Colonic mucosa (tissue), 4 donors: ENCODE measurements at regions not wholly inside any gene's neighbourhood (a gene's known extent, or its start where the extent isn't known, plus 50 kb on each side); places are given as distances from the start of the nearest gene placed in this dataset.

ENCODE experiments used
- DNase-seq: peaks from one replicate; pipeline ENCODE4 v3.0.0-alpha.2; 2020
- H3K27ac ChIP-seq: fragments of 200-600 bp; one replicate; pipeline ENCODE4 v1.8.0; 2021
- H3K27me3 ChIP-seq: fragments of 200-600 bp; one replicate; pipeline ENCODE4 v1.8.0; 2021
- H3K36me3 ChIP-seq: fragments of 200-600 bp; one replicate; pipeline ENCODE4 v1.8.0; 2021
- H3K4me1 ChIP-seq: fragments of 200-600 bp; one replicate; pipeline ENCODE4 v1.8.0; 2021; ENCODE audit warnings: mild to moderate bottlenecking
- H3K4me3 ChIP-seq: fragments of 200-600 bp; one replicate; pipeline ENCODE4 v1.8.0; 2021
- H3K9ac ChIP-seq, 2 donors: one replicate each; pipeline ENCODE4 v1.7.0; 2013; ENCODE audit warnings: control low read depth in 2 of 2, low read depth in 2 of 2, low read length in 2 of 2
- H3K9me3 ChIP-seq: fragments of 200-600 bp; one replicate; pipeline ENCODE4 v1.8.0; 2021
- intact Hi-C: fragments of 100-400 bp; cut with DNase I; formaldehyde crosslinking; loops from one replicate; pipeline ENCODE4 v1.14.1; 2022
- TF ChIP-seq, protein P1 (sequence below): fragments of 200-600 bp; IDR thresholded peaks from one replicate; pipeline ENCODE4 v1.8.0; 2022; ENCODE audit warnings: antibody characterized with exemption, mild to moderate bottlenecking
- donor health status: healthy.
- donor health status: DM: no; HTN: no; CAD: no.
- donor health status: DM: no; HTN: no; CAD: no.

GRCh38 chr7:145211211-145211610 is 375.4 kb upstream of the TPK1 start:
- no peak overlapping the region for H3K4me3 ChIP-seq
- no peaks in the 10 kb centered on the region for H3K9me3 ChIP-seq
- no peaks in the 10 kb centered on the region for H3K4me1 ChIP-seq
- no peaks in the 10 kb centered on the region for H3K36me3 ChIP-seq
- H3K27me3 ChIP-seq = no peaks in the 10 kb centered on the region
- intact Hi-C loops = no loop called here
- H3K9ac ChIP-seq = no peak overlapping the region
- H3K27ac ChIP-seq = no peak overlapping the region
- TF ChIP-seq, protein P1, sequence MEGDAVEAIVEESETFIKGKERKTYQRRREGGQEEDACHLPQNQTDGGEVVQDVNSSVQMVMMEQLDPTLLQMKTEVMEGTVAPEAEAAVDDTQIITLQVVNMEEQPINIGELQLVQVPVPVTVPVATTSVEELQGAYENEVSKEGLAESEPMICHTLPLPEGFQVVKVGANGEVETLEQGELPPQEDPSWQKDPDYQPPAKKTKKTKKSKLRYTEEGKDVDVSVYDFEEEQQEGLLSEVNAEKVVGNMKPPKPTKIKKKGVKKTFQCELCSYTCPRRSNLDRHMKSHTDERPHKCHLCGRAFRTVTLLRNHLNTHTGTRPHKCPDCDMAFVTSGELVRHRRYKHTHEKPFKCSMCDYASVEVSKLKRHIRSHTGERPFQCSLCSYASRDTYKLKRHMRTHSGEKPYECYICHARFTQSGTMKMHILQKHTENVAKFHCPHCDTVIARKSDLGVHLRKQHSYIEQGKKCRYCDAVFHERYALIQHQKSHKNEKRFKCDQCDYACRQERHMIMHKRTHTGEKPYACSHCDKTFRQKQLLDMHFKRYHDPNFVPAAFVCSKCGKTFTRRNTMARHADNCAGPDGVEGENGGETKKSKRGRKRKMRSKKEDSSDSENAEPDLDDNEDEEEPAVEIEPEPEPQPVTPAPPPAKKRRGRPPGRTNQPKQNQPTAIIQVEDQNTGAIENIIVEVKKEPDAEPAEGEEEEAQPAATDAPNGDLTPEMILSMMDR = no peak
- DNase-seq = no peak

DNA sequence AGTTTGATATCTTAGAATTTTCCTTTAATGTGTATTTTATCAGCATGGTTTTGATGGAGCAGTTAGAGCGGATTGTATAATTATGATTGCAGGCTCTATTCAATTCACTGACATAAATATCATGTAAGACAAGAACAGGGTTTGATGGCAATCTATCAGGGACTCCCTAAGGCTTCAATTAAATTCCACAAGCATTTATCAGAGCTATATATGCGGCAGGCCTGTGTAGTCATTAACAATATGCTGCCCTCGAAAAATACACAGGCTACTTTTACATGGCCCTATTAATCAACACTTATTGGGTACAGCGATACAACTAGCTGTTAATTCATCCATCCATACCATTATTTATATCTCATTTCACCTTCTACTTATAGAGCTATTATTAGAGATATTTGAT is 358.1 kb upstream of the TPK1 start:
- Histone ChIP-seq H3K9ac (no peak overlapping the region), H3K36me3 (no peaks in the 10 kb centered on the region)
- TF ChIP-seq, protein P1 = no peak

DNA sequence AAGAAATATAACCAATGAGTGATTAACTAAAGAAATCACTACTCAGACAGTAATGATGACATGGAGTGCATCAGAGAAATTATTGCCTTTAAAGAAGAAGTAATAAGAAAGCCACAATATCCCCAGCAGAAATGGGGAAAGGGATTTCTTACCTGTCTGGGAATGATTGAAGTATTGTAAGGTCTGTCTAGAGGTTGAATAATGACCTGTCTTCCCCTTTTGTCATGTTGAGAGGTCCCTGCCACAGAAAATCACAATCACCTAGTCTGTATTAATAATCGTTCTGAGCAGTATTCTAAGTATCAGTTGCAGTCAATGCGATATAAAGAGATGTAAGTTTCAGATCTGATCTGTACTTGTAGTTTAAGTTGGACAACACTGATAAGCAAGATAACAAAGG is 349.1 kb upstream of the TPK1 start:
- TF ChIP-seq, protein P1 = no peak
- no peaks in the 10 kb centered on the region for H3K27me3 ChIP-seq
- H3K4me3 ChIP-seq = no peak overlapping the region
- no peak overlapping the region for H3K9ac ChIP-seq
- no peaks in the 10 kb centered on the region for H3K36me3 ChIP-seq
- DNase-seq = no peak
- intact Hi-C loops = no loop called here
- no peaks in the 10 kb centered on the region for H3K4me1 ChIP-seq
- H3K27ac ChIP-seq = no peak overlapping the region
- no peaks in the 10 kb centered on the region for H3K9me3 ChIP-seq

More for the DNA sequence above, 358.1 kb upstream of the TPK1 start:
- Histone ChIP-seq H3K4me1 (no peaks in the 10 kb centered on the region), H3K4me3 (no peak overlapping the region), H3K27me3 (no peaks in the 10 kb centered on the region), H3K9me3 (no peaks in the 10 kb centered on the region), H3K27ac (no peak overlapping the region)
- DNase-seq = no peak
- intact Hi-C loops = no loop called here

DNA sequence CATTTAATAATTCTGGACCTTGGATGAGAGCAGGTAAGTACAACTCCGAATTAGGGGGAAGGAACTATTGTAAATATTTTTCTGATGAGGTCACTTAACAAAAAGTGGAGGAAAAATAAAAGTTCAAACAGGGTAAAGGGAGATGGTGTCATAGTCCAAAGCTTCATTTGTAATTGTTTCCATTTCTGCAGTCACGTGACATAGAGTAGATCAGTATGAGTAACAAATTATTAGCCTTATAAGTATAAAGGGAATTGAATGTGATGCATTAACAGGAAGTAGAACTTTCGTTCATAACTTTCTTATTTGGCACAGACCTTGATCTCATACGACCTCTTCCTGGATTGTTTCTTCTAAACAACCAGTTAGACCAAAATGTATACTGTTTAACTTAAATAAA is 347.2 kb upstream of the TPK1 start:
- H3K36me3 ChIP-seq = no peaks in the 10 kb centered on the region
- no peak overlapping the region for H3K27ac ChIP-seq
- intact Hi-C loops = no loop called here
- TF ChIP-seq, protein P1 = no peak
- no peak overlapping the region for H3K4me3 ChIP-seq
- no peaks in the 10 kb centered on the region for H3K27me3 ChIP-seq
- H3K9ac ChIP-seq = no peak overlapping the region
- H3K4me1 ChIP-seq = no peaks in the 10 kb centered on the region
- no peaks in the 10 kb centered on the region for H3K9me3 ChIP-seq
- DNase-seq = no peak

- intact Hi-C loops = no loop called here
- no peaks in the 10 kb centered on the region for H3K4me1 ChIP-seq
These were observed 339.5 kb upstream of the TPK1 start for GRCh38 chr7:145175366-145175765.

More at GRCh38 chr7:145175366-145175765, 339.5 kb upstream of the TPK1 start:
- Histone ChIP-seq H3K27me3 (no peaks in the 10 kb centered on the region), H3K9me3 (no peaks in the 10 kb centered on the region), H3K9ac (no peak overlapping the region), H3K36me3 (no peaks in the 10 kb centered on the region), H3K27ac (no peak overlapping the region), H3K4me3 (no peak overlapping the region)
- DNase-seq = no peak
- TF ChIP-seq, protein P1 = no peak
